HG02642 (cell line): ENCODE measurements at regions not wholly inside any gene's neighbourhood (a gene's known extent, or its start where the extent isn't known, plus 50 kb on each side); places are given as distances from the start of the nearest gene placed in this dataset.

Experiments
- ATAC-seq: cut with Tn5 transposase; IDR thresholded peaks from one replicate; pipeline ENCODE4 v1.9.1; 2021; ENCODE audit warnings: mild to moderate bottlenecking; ENCODE audit not compliant: unreplicated experiment, poor library complexity

DNA sequence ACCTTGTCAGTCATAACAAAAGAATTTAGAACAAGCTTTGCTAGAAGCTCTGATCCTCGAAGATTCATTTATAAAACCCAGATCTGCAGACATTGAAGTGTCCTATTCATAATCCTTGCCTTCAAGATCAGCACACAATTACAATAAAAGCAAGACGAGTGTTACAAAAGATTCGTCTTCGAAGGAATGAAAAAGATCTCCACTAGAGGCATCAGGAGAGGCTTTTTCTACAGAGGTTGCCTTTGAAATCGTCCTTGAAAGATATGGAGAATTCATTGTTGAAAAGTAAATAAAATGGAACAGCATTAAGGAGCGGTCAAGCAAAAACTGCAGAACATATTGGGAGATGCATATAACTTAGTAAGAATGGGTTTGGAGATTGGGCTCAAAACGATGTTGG lies 146.4 kb downstream of the BMP4 start:
- ATAC-seq, result no peak

- ATAC-seq, result no peak
Measured at GRCh38 chr14:53808042-53808441, 148.6 kb downstream of the BMP4 start.

- no peak for ATAC-seq
Measured at GRCh38 chr14:53807542-53807941, 149.1 kb downstream of the BMP4 start.

- no peak for ATAC-seq
Measured at GRCh38 chr14:53807108-53807507, 149.5 kb downstream of the BMP4 start.

DNA sequence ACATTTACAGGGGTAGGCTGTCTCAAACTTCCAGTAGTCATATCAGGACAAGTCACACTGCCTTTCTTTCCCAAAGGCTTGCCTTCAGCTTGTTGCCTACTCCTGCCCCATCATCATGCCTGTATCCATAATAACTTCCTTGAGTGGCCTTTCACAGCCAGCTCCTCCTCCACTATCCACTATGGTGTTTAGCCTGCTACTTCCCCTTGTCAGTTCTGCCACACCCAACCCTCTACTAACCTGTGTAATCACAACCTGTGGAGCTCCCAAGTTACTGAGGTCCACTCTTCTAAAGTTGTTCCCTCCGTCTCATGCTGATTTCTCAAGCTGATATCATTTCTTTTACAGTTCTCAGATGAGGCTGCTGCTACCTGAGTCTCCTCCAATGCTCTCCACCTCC lies 159.9 kb downstream of the BMP4 start:
- ATAC-seq, result no peak

DNA sequence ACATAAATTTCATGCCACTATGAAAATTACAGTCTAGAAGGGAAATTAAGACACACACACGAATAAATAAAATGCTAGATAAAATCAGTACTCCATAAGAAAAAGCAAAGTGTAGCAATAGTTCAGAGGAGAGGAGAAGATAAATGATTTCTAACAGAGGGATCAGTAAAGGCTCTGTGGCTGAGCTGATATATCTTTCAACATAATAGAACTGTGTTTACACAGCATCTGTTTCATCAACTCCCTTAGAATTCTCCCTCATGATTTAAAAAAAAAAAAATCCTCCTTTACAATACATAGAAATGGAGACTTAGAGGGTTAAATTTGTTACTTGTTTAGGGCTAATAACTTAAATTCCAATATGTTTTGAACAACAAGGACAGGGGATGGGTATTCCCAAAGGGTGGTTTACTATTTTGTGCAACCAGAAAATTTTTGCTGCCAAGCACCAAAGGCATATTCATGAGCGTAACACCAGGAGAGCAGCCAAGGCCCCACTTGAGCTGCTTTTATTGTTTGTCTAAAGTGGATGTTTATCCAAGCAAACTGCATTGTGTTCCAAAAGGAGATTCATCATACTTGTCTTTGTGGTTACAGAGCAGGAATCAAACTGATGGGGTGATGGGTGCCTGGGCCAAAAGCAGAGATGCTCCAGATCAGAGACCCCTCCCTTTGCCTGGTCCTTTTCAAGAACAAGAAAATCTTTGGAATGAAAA lies 162.7 kb downstream of the BMP4 start:
- ATAC-seq, result no peak

GRCh38 chr14:53792909-53793308 lies 163.7 kb downstream of the BMP4 start:
- ATAC-seq, result no peak

- no peak for ATAC-seq
Measured at GRCh38 chr14:53790731-53791500, 165.7 kb downstream of the BMP4 start.

GRCh38 chr14:53788566-53788965 lies 168.1 kb downstream of the BMP4 start:
- ATAC-seq, result no peak

- no peak for ATAC-seq
Measured at GRCh38 chr14:53786045-53786444, 170.6 kb downstream of the BMP4 start.

- ATAC-seq, result no peak
Measured at GRCh38 chr14:53784688-53785087, 171.9 kb downstream of the BMP4 start.

GRCh38 chr14:53783256-53783655 lies 173.4 kb downstream of the BMP4 start:
- ATAC-seq, result no peak

GRCh38 chr14:53780051-53780555 lies 176.5 kb downstream of the BMP4 start:
- ATAC-seq, result no peak

DNA sequence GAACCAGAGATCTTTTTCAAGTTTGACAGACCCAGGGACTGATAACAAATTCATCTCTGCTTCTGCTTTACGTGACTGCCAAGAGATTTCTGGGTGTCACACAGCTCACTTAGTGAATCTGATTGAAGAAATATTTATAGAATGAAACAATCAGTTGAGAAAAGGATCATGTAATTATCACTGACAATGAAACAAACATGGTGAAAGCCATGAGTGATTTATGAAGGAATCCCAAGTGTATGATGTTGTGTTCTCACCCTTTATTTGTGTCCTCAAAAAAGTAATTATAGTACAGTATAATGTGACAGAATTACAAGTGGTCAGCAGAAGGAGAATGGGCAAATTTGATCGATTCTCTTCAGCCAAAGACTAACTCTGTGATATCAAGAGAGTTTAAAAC lies 177.3 kb downstream of the BMP4 start:
- no peak for ATAC-seq

GRCh38 chr14:53778263-53778662 lies 178.4 kb downstream of the BMP4 start:
- ATAC-seq, result no peak

- ATAC-seq, result no peak
Measured at GRCh38 chr14:53772936-53773335, 183.7 kb downstream of the BMP4 start.

- ATAC-seq, result no peak
Measured at GRCh38 chr14:53767566-53767965, 189.1 kb downstream of the BMP4 start.

GRCh38 chr14:53766601-53767000 lies 190.0 kb downstream of the BMP4 start:
- no peak for ATAC-seq

- no peak for ATAC-seq
Measured at GRCh38 chr14:53766106-53766505, 190.5 kb downstream of the BMP4 start.

GRCh38 chr14:53764846-53765245 lies 191.8 kb downstream of the BMP4 start:
- ATAC-seq, result no peak

DNA sequence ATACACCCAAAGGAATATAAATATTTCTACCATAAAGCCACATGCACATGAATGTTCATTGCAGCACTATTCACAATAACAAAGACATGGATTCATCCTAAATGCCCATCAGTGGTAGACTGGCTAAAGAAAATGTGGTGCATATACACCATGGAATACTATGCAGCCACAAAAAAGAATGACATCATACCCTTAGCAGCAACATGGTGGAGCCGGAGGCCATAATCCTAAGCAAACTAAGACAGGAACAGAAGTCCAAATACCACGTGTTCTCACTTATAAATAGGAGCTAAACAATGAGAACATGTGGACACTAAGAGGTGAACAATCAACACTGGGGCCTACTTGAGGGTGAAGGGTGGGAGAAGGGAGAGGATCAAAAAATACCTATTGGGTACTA lies 198.5 kb downstream of the BMP4 start:
- ATAC-seq, result no peak

- no peak for ATAC-seq
Measured at GRCh38 chr14:53757732-53758131, 198.9 kb downstream of the BMP4 start.
